Suprapubic skin (tissue), 3 donors: ENCODE measurements at regions not wholly inside any gene's neighbourhood (a gene's known extent, or its start where the extent isn't known, plus 50 kb on each side); places are given as distances from the start of the nearest gene placed in this dataset.

Experiments used
- POLR2AphosphoS5 ChIP-seq, 3 donors: sonication (generic); formaldehyde crosslinking; IDR thresholded peaks; one replicate each; pipeline ENCODE4 v1.6.1; 2017; ENCODE audit warnings: antibody characterized with exemption in 3 of 3
- TF ChIP-seq, protein P1 (sequence below), 2 donors: fragments of 200-600 bp in 1 of 2; fragments of 450-650 bp in 1 of 2; sonication (generic) in 1 of 2; IDR thresholded peaks; one replicate each; pipeline ENCODE4 v1.5.1; 2016 to 2019; ENCODE audit warnings: antibody characterized with exemption in 2 of 2, mild to moderate bottlenecking in 1 of 2, moderate library complexity in 1 of 2

- TF ChIP-seq, protein P1, sequence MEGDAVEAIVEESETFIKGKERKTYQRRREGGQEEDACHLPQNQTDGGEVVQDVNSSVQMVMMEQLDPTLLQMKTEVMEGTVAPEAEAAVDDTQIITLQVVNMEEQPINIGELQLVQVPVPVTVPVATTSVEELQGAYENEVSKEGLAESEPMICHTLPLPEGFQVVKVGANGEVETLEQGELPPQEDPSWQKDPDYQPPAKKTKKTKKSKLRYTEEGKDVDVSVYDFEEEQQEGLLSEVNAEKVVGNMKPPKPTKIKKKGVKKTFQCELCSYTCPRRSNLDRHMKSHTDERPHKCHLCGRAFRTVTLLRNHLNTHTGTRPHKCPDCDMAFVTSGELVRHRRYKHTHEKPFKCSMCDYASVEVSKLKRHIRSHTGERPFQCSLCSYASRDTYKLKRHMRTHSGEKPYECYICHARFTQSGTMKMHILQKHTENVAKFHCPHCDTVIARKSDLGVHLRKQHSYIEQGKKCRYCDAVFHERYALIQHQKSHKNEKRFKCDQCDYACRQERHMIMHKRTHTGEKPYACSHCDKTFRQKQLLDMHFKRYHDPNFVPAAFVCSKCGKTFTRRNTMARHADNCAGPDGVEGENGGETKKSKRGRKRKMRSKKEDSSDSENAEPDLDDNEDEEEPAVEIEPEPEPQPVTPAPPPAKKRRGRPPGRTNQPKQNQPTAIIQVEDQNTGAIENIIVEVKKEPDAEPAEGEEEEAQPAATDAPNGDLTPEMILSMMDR (IDR thresholded peaks at IDR 0.05), result no peak
- TF ChIP-seq POLR2AphosphoS5 (IDR thresholded peaks at IDR 0.05), result no peak
Observed at GRCh38 chr6:90668141-90668540, 81.3 kb upstream of the MAP3K7 start.
